ENCODE measurements at regions not wholly inside any gene's neighbourhood (a gene's known extent, or its start where the extent isn't known, plus 50 kb on each side); places are given as distances from the start of the nearest gene placed in this dataset.

DNA sequence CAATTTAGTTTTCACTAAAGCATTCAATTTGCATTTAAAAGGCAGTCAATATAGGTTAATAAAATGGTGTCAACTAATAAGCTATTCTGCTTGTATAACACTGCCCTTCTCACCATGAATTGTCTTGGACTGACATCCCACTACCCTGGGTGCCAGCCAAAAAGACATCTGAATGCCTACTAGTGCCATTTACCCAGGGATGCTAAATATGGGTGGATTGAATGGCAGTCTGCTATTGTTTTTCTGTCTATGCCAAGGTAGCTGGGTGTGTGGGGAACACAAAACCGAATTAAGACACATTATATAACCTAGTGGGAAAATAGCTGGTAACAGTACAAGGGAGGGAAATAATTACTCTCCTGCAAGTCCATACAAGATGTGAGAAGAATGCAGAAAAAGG is 240.0 kb upstream of the CFAP20DC start:
- Histone ChIP-seq H3K27ac (ENCODE audit: low read length) (no peak overlapping the region), H2AFZ (ENCODE audit: low read depth, low read length) (no peak overlapping the region), H3K9me2 (ENCODE audit: insufficient read depth, low read length) (no peaks in the 10 kb centered on the region), H3K4me3 (ENCODE audit: low read length) (no peak overlapping the region), H3K4me2 (ENCODE audit: low read length) (no peak overlapping the region), H3K36me3 (ENCODE audit: insufficient read depth, low read length) (no peaks in the 10 kb centered on the region), H3F3A (ENCODE audit: insufficient read depth, low read length, poor library complexity, severe bottlenecking) (no peaks in the 10 kb centered on the region), H3K27me3 (ENCODE audit: insufficient read depth, low read depth, low read length) (no peaks in the 10 kb centered on the region), H4K20me1 (ENCODE audit: insufficient read depth) (no peaks in the 10 kb centered on the region), H3K79me2 (replicated peaks; ENCODE audit: insufficient read depth, low read length) (no peaks in the 10 kb centered on the region), H3K9me3 (ENCODE audit: low read length) (no peaks in the 10 kb centered on the region), H3K9ac (ENCODE audit: low read length) (no peak overlapping the region)
- TF ChIP-seq EZH2 (IDR thresholded peaks at IDR 0.05; ENCODE audit: borderline replicate concordance, insufficient read depth, low read length, poor library complexity, severe bottlenecking) (no peak), TAF1 (IDR thresholded peaks at IDR 0.05; ENCODE audit: low read depth) (no peak), RAD21 (conservative IDR thresholded peaks at IDR 0.05) (no peak)

DNA sequence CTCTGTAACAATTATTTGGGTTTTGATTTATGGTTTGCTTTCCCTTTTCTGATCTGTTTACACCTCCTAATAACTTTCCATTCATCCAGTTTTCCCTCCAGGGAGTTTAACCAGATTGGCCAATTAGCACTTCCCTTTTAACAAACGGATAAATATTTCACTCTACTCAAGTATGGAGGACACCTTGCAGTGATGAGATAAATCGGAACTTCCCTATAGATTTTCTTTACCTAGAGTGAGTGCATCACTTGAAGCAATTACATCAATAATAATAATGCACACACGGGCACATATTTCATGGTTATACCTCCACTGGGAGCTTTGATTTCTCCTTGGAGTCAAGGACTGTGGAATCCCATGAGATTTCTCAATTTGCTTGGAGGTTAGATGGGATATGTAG is 239.1 kb upstream of the CFAP20DC start:
- TF ChIP-seq, protein P1, sequence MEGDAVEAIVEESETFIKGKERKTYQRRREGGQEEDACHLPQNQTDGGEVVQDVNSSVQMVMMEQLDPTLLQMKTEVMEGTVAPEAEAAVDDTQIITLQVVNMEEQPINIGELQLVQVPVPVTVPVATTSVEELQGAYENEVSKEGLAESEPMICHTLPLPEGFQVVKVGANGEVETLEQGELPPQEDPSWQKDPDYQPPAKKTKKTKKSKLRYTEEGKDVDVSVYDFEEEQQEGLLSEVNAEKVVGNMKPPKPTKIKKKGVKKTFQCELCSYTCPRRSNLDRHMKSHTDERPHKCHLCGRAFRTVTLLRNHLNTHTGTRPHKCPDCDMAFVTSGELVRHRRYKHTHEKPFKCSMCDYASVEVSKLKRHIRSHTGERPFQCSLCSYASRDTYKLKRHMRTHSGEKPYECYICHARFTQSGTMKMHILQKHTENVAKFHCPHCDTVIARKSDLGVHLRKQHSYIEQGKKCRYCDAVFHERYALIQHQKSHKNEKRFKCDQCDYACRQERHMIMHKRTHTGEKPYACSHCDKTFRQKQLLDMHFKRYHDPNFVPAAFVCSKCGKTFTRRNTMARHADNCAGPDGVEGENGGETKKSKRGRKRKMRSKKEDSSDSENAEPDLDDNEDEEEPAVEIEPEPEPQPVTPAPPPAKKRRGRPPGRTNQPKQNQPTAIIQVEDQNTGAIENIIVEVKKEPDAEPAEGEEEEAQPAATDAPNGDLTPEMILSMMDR (IDR thresholded peaks at IDR 0.05; ENCODE audit: poor library complexity, severe bottlenecking) = no peak
- TF ChIP-seq EP300 (conservative IDR thresholded peaks at IDR 0.05; ENCODE audit: poor library complexity, severe bottlenecking) (no peak), MXI1 (conservative IDR thresholded peaks at IDR 0.05; ENCODE audit: poor library complexity, severe bottlenecking) (no peak), TAF1 (IDR thresholded peaks at IDR 0.05; ENCODE audit: low read depth) (no peak)
- H3K9me3 ChIP-seq (ENCODE audit: low read length) = no peaks in the 10 kb centered on the region
- H3K27ac ChIP-seq (ENCODE audit: low read length) = no peak overlapping the region
- H3F3A ChIP-seq (ENCODE audit: insufficient read depth, low read length, poor library complexity, severe bottlenecking) = no peaks in the 10 kb centered on the region
- H3K9ac ChIP-seq (ENCODE audit: low read length) = no peak overlapping the region
- no peaks in the 10 kb centered on the region for H4K20me1 ChIP-seq (ENCODE audit: insufficient read depth)
- no peak overlapping the region for H3K4me2 ChIP-seq (ENCODE audit: low read length)
- no peak overlapping the region for H2AFZ ChIP-seq (ENCODE audit: low read depth, low read length)
- H3K9me2 ChIP-seq (ENCODE audit: insufficient read depth, low read length) = no peaks in the 10 kb centered on the region
- H3K27me3 ChIP-seq (ENCODE audit: insufficient read depth, low read depth, low read length) = no peaks in the 10 kb centered on the region
- no peaks in the 10 kb centered on the region for H3K79me2 ChIP-seq (replicated peaks; ENCODE audit: insufficient read depth, low read length)
- no peak overlapping the region for H3K4me3 ChIP-seq (ENCODE audit: low read length)
- H3K36me3 ChIP-seq (ENCODE audit: insufficient read depth, low read length) = no peaks in the 10 kb centered on the region

DNA sequence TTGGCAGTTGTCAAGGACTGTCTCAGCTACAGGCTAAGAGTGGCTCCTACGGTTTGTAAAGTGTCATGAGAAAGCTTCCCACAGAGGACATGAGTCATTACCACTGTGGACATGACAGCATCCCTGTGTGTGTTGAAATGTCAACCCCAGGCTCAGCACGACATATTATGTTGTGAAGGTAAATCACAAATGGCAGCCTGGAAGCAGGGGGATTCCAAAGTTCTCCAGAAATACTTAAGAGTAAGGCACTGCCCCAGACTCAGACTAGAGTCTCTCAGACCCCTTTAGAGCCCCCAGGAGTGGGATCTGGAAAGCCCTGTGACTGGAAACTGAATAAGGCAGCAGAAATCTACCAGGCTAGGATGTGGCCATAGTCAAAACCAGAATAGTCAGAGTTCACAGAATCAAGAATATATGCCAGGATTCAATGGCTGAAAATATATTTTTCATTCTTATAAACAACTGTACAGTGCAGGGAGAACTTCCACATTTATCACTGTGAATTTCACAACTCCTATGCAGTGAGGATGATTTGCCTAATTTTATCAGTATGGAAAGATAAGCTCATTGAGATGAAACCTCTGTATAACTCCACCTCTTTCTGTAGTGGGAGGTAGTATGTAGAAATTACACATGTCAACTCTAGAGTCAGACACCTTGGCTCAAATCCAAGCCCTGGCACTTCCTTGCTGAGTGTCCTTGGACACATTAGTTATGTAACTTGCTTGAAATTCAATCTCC is 237.1 kb upstream of the CFAP20DC start:
- Histone ChIP-seq H3K27ac (ENCODE audit: low read length) (no peak overlapping the region), H3K36me3 (ENCODE audit: insufficient read depth, low read length) (no peaks in the 10 kb centered on the region), H2AFZ (ENCODE audit: low read depth, low read length) (no peak overlapping the region), H3K4me3 (ENCODE audit: low read length) (no peak overlapping the region), H3K4me2 (ENCODE audit: low read length) (no peak overlapping the region), H3K9me3 (ENCODE audit: low read length) (no peaks in the 10 kb centered on the region), H4K20me1 (ENCODE audit: insufficient read depth) (no peaks in the 10 kb centered on the region), H3K9ac (ENCODE audit: low read length) (no peak overlapping the region), H3K79me2 (replicated peaks; ENCODE audit: insufficient read depth, low read length) (no peaks in the 10 kb centered on the region), H3K27me3 (ENCODE audit: insufficient read depth, low read depth, low read length) (no peaks in the 10 kb centered on the region), H3K9me2 (ENCODE audit: insufficient read depth, low read length) (no peaks in the 10 kb centered on the region), H3F3A (ENCODE audit: insufficient read depth, low read length, poor library complexity, severe bottlenecking) (no peaks in the 10 kb centered on the region)
- TF ChIP-seq, protein P1 (IDR thresholded peaks at IDR 0.05; ENCODE audit: poor library complexity, severe bottlenecking) = no peak
- no peak for TF ChIP-seq EZH2 (IDR thresholded peaks at IDR 0.05; ENCODE audit: borderline replicate concordance, insufficient read depth, low read length, poor library complexity, severe bottlenecking)
- no peak for TF ChIP-seq MXI1 (conservative IDR thresholded peaks at IDR 0.05; ENCODE audit: poor library complexity, severe bottlenecking)
- TF ChIP-seq, protein P2, sequence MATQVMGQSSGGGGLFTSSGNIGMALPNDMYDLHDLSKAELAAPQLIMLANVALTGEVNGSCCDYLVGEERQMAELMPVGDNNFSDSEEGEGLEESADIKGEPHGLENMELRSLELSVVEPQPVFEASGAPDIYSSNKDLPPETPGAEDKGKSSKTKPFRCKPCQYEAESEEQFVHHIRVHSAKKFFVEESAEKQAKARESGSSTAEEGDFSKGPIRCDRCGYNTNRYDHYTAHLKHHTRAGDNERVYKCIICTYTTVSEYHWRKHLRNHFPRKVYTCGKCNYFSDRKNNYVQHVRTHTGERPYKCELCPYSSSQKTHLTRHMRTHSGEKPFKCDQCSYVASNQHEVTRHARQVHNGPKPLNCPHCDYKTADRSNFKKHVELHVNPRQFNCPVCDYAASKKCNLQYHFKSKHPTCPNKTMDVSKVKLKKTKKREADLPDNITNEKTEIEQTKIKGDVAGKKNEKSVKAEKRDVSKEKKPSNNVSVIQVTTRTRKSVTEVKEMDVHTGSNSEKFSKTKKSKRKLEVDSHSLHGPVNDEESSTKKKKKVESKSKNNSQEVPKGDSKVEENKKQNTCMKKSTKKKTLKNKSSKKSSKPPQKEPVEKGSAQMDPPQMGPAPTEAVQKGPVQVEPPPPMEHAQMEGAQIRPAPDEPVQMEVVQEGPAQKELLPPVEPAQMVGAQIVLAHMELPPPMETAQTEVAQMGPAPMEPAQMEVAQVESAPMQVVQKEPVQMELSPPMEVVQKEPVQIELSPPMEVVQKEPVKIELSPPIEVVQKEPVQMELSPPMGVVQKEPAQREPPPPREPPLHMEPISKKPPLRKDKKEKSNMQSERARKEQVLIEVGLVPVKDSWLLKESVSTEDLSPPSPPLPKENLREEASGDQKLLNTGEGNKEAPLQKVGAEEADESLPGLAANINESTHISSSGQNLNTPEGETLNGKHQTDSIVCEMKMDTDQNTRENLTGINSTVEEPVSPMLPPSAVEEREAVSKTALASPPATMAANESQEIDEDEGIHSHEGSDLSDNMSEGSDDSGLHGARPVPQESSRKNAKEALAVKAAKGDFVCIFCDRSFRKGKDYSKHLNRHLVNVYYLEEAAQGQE (IDR thresholded peaks at IDR 0.05; ENCODE audit: borderline replicate concordance) = no peak
- TF ChIP-seq POLR2AphosphoS5 (IDR thresholded peaks at IDR 0.05) = no peak
- TF ChIP-seq RAD21 (conservative IDR thresholded peaks at IDR 0.05) = no peak
- no peak for TF ChIP-seq SMC3 (conservative IDR thresholded peaks at IDR 0.05; ENCODE audit: poor library complexity)
- TF ChIP-seq EP300 (conservative IDR thresholded peaks at IDR 0.05; ENCODE audit: poor library complexity, severe bottlenecking) = no peak
- no peak for TF ChIP-seq TAF1 (IDR thresholded peaks at IDR 0.05; ENCODE audit: low read depth)

Measured in neural cell (in vitro differentiated cells).